Epidermal melanocyte (primary cell): ENCODE measurements at regions not wholly inside any gene's neighbourhood (a gene's known extent, or its start where the extent isn't known, plus 50 kb on each side); places are given as distances from the start of the nearest gene placed in this dataset.

Experiments used
- DNase-seq: peaks from one replicate; pipeline ENCODE4 v3.0.0; 2011; ENCODE audit warnings: low spot score; ENCODE audit not compliant: insufficient read length

DNA sequence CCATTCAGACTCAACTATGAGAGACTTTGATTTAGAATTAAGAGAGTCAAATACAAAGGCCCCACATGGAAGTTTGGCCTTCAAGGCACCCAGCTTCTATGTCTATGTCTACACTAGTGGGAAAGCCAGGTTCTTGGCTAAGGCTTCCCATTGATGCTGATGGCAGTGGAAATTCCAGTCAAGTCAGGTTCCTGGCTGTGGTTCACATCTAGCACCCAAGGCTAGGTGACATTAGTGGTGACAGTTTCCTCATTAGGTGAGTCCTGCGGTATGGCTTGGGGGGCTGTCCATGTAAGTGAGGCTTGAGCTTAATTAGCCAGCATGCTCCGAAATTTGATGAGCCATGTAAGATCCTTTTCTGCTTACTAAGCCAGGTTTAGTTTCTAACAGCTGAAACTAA lies 460.9 kb downstream of the RMST start:
- DNase-seq, result no peak

DNA sequence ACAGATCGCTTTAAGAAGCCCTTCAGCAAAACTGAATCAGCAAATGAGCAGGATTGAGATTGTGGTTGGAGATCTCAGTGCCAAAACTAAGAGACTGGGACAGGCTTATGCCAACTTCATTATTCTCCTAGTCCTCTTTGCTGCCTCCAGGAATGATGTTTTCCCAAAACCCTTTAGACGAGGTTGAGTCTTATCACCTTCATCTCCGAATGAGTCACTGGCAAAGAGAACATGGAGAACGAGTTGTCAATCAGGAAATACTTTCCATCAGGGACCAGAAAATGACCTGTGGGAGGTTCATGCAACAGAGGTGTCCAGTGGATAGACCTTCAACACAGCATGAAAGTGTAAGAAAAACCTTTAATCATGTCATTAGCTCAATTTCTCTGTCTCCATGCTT lies 461.5 kb downstream of the RMST start:
- DNase-seq, result no peak

DNA sequence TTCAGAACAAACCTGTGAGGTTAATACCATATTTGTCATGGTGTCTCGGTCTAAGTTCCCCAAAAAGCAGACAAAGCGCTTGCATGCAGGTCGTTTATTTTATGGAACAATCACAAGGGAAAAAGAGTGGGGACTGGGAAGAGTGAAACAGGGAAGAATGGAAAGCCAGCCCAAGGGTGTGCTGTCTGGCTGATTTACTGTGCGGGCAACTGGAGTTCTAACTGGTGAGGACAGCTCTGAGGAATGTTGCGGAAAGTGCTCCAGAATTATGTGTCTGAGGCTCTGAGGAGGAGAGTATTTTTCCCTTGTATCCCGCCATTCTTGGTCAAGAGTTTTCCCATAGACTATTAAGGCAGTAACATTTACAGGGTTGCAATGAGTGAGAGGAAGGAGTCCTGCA lies 465.4 kb downstream of the RMST start:
- no peak for DNase-seq

DNA sequence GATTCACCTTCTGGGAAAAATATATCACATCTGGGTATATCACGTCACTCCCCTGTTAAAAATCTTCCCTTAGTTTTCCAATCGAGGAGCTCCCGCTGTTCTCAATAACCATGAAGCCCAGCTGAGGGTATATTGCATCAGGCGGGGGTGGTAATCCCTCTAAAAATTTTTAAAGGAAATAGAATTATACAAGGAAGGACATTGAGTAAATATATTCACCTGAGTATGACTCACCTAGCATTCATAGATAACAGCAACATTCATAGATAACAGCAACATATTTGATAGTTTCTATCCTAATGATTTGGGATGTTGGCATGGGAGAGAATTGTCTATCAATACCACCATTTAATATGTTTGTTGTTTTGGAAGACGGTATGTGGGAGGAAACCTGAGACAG lies 473.6 kb downstream of the RMST start:
- DNase-seq, result no peak

GRCh38 chr12:97938031-97938430 lies 475.4 kb downstream of the RMST start:
- no peak for DNase-seq

DNA sequence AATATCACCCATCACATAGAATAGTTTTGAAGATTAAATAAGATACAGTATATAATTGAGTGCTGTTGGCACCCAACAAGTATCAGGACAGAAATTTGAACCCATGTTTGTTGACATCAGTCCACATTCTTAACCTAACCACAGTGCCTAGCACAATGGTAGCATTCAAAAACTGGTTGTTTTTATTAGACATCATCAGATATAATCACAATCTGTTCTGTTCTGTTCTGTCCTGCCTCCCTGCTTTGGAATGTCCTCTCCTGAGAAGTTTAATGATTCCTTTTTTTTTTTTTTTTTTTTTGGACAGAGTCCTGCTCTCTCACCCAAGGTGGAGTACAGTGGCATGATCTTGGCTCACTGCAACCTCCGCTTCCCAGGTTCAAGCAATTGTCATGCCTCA lies 476.6 kb downstream of the RMST start:
- no peak for DNase-seq

DNA sequence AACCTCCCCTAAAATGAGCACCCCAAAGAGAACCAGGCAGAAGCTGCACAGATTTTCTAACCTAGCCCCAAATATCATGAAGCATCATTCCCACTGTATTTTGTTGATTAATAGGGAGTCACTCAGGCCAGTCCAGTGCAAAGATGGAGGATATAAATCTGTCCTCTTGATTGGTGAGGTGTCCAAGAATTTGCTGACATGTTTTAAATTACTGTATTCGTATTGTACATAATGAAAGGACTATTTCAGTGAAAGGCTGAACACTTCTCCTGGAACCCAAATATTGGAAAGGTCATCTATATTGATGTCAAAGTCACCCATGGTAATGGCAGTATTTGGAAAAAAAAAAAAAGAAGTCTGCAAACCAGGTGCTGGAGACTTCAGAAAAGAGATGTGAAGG lies 477.5 kb downstream of the RMST start:
- no peak for DNase-seq

- no peak for DNase-seq
Measured at GRCh38 chr12:97940629-97941028, 478.0 kb downstream of the RMST start.

GRCh38 chr12:97941686-97942354 lies 479.2 kb downstream of the RMST start:
- no peak for DNase-seq

GRCh38 chr12:97943359-97943758 lies 480.8 kb downstream of the RMST start:
- no peak for DNase-seq

- no peak for DNase-seq
Measured at GRCh38 chr12:97944576-97944975, 482.0 kb downstream of the RMST start.

GRCh38 chr12:97946701-97947100 lies 484.1 kb downstream of the RMST start:
- no peak for DNase-seq

DNA sequence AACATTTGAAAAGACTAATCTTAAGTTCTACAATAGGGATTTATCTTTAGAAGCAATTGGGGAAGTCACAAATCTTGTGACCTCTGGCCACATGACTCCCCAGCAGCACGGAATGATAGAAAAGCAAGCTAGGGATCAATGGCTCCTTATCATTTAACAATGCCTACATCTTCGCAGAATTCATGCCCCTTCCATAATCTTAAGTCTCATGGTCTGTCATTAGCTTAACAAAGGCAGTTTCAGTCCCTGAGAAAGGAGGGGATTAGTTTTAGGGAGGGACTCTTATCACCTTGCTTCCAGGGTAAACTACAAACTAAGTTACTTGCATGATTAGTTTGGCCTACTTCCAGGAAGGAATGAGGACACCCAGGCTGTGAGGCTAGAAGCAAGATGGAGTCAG lies 486.0 kb downstream of the RMST start:
- no peak for DNase-seq

- DNase-seq, result no peak
Measured at GRCh38 chr12:97951239-97951638, 488.6 kb downstream of the RMST start.

- no peak for DNase-seq
Measured at GRCh38 chr12:97951717-97952116, 489.1 kb downstream of the RMST start.

- DNase-seq, result no peak
Measured at GRCh38 chr12:97957109-97957508, 494.5 kb downstream of the RMST start.

DNA sequence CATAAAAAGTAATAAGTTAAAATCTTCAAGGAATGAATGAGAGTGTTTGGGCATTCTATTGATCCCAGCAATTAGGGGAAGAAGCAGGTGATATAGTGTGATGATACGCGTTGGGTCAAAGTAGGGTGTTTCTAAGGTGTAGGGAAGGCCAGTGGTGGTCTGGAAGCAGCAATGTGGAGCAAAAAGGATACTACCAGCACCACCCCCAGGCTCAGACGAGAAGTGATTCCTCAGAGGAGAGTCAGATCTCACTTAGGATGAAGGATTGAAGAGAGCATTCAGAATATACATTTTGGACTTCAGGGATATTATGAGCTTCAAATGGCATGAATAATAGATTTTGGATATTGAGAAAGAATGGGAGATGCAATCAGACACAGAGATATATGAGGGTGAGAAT lies 497.6 kb downstream of the RMST start:
- DNase-seq, result no peak

GRCh38 chr12:97960741-97961608 lies 498.4 kb downstream of the RMST start:
- DNase-seq, result no peak

DNA sequence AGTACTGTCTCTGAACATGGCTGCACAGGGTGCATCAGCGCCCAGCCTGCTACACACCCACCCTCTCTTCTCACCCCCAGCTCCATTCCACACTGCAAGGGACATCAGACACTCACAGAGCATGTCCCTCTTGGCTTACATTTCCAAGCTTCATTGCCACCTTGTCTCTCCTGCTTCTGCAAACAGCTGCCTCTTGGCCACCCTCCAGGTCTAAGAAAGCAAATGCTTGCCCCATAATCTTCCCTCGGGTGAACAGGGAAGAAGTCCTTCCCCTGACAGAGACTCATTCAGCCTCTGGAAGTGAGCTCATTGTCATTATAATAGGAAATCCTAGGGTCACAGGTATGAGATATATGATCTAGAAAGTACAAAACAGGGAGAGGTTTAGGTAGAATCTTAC lies 505.2 kb downstream of the RMST start:
- no peak for DNase-seq

GRCh38 chr12:97968641-97969197 lies 506.1 kb downstream of the RMST start:
- no peak for DNase-seq

DNA sequence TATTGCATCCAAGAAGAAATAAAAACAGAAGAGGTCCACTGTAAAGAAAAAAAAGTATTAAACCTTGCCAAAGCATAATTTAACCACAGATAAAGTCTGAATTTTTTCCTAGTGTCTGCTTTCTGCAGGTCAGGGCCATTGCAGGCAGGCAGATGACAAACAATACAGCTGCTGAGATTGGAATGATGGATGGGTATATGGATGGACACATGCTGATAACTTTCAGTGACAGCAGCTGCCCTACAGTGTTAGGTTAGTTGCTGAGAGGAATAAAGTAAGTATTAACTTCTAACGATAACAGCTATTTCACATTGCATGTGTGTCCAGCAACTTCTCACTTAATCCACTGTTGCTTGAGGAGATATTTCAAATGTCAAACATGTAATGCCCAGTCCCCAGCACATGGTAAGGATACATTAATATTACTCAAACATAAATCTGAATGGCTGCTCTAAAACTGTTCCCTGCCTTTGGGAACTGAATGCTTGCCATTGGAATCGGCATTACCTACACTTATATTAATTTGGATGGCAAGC lies 515.3 kb downstream of the RMST start:
- no peak for DNase-seq

DNA sequence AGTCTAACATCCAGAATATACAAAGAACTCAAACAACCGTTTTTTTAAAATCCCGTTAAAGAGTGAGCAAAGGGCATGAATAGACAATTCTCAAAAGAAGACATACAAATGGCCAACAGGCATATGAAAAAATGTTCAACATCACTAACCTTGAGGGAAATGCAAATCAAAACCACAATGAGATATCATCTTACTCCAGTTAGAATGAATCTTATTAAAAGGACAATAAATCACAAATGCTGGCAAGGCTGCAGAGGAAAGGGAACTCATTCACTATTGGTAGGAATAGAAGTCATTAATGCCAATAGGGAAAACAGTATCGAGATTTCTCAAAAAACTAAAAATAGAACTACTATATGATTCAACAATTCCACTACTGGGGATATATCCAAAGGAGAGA lies 520.1 kb downstream of the RMST start:
- DNase-seq, result no peak
